ENCODE measurements at regions not wholly inside any gene's neighbourhood (a gene's known extent, or its start where the extent isn't known, plus 50 kb on each side); places are given as distances from the start of the nearest gene placed in this dataset.

DNA sequence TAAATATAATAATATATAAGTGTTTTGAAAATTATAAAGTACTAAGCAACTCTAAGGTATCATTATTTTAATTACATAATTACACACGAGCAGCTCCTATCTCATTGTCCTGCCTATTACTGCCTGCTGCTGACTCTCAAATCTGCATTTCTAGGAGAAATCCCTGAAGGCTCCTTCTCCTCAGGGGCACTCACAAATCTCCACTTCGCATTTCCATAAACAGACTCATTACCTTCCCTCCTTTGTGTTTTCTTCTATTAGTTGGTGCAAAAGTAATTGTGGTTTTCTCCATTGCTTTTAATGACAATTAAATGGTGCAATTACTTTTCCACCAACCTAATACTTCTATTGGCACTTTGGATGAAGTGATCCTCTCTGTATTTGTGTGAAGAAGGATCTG lies 135.0 kb upstream of the HNMT start:
- Histone ChIP-seq H3K4me1 (no peaks in the 10 kb centered on the region), H3K9me3 (no peaks in the 10 kb centered on the region), H3K36me3 (no peaks in the 10 kb centered on the region), H3K27ac (no peak overlapping the region), H3K4me3 (no peak overlapping the region), H3K27me3 (no peaks in the 10 kb centered on the region)
- DNase-seq, result no peak
- TF ChIP-seq, protein P1, sequence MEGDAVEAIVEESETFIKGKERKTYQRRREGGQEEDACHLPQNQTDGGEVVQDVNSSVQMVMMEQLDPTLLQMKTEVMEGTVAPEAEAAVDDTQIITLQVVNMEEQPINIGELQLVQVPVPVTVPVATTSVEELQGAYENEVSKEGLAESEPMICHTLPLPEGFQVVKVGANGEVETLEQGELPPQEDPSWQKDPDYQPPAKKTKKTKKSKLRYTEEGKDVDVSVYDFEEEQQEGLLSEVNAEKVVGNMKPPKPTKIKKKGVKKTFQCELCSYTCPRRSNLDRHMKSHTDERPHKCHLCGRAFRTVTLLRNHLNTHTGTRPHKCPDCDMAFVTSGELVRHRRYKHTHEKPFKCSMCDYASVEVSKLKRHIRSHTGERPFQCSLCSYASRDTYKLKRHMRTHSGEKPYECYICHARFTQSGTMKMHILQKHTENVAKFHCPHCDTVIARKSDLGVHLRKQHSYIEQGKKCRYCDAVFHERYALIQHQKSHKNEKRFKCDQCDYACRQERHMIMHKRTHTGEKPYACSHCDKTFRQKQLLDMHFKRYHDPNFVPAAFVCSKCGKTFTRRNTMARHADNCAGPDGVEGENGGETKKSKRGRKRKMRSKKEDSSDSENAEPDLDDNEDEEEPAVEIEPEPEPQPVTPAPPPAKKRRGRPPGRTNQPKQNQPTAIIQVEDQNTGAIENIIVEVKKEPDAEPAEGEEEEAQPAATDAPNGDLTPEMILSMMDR (IDR thresholded peaks at IDR 0.05), result no peak
- intact Hi-C loops (cut with DNase I; ENCODE audit: low total_unique reads), result no loop called here

DNA sequence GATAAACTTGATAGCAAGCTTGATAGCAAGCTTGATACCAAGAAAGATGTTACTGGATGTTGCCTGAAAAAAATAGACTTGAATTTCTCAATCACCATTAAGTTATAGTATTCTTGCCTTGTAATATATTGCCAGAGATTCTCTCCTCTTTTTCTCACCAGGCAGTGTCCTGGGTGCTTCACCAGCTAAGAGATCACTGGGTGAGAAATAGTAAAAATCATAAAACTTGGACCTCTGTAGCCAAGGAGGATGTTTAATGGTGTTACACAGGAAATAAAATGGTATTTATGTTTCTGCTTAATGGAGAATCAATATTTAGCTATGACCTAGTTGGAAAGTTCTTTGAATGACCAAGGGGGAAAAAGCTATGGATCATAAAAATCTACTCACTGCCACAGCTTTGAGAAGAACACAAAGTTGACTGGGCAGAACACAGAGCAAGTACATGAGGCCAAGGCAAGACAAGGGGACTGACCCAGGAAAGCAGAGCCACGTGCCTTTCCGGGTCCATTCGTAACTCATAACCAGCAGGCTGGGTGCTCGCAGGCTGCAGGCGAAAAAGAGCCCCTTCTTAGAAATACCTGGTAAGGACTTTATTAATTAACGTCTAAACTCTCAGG lies 129.4 kb upstream of the HNMT start:
- Histone ChIP-seq H3K36me3 (no peaks in the 10 kb centered on the region), H3K27ac (no peak overlapping the region), H3K27me3 (no peaks in the 10 kb centered on the region), H3K4me1 (no peaks in the 10 kb centered on the region), H3K9me3 (no peaks in the 10 kb centered on the region), H3K4me3 (no peak overlapping the region)
- DNase-seq, result no peak
- intact Hi-C loops (cut with DNase I; ENCODE audit: low total_unique reads), result loop anchor here (5.0 to 10.0 kb wide), 2 partner anchors 900 to 1413 kb away; no protein-coding TSS in a partner anchor
- TF ChIP-seq, protein P1 (IDR thresholded peaks at IDR 0.05), result no peak

DNA sequence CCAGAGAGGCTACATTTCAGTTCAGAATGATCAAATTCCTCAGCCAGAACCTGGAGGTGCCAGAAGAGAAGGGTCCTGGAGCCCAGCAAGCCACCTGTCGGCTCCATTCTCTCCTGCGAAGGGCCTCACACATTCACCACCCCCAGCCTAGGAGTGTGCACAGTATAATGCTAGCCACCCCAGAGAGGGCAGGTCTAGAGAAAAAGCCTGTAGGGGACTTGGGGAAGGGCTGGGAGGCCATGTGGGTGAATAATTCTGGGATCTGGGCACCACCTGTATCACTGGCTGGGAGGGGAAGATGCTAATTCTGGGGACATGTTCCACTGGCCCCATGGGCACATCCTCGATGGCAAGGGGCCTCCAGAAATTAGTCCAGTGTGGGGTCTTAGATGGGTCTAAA lies 127.6 kb upstream of the HNMT start:
- H3K36me3 ChIP-seq, result no peaks in the 10 kb centered on the region
- H3K4me3 ChIP-seq, result no peak overlapping the region
- no peaks in the 10 kb centered on the region for H3K4me1 ChIP-seq
- no peak for DNase-seq
- no peaks in the 10 kb centered on the region for H3K27me3 ChIP-seq
- H3K27ac ChIP-seq, result no peak overlapping the region
- TF ChIP-seq, protein P1 (IDR thresholded peaks at IDR 0.05), result no peak
- intact Hi-C loops (cut with DNase I; ENCODE audit: low total_unique reads), result loop anchor here (5.0 to 10.0 kb wide), 2 partner anchors 902 to 1414 kb away; no protein-coding TSS in a partner anchor
- no peaks in the 10 kb centered on the region for H3K9me3 ChIP-seq

DNA sequence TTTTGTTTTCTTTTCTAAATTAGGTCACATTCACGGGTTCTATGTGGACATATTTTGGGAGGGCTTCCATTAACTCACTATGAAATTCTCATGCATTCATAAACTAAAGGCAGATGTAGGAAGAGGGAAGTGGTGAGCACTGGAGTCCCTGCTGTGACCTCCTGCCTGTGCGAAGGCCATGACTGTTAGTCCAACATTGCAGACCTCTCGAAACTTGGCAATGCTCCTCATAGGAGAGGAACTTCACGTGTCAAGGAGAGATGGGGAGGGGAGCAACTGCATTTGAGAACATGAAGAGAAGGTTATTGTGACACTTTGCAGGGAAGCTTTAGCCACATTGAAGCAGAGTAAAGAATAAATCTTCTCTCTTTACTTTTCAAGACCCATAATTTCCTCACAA lies 126.4 kb upstream of the HNMT start:
- no peaks in the 10 kb centered on the region for H3K9me3 ChIP-seq
- intact Hi-C loops (cut with DNase I; ENCODE audit: low total_unique reads), result loop anchor here (5.0 to 10.0 kb wide), 2 partner anchors 903 to 1416 kb away; no protein-coding TSS in a partner anchor
- DNase-seq, result no peak
- TF ChIP-seq, protein P1 (IDR thresholded peaks at IDR 0.05), result no peak
- H3K4me3 ChIP-seq, result no peak overlapping the region
- H3K4me1 ChIP-seq, result no peaks in the 10 kb centered on the region
- H3K27me3 ChIP-seq, result no peaks in the 10 kb centered on the region
- H3K36me3 ChIP-seq, result no peaks in the 10 kb centered on the region
- no peak overlapping the region for H3K27ac ChIP-seq

DNA sequence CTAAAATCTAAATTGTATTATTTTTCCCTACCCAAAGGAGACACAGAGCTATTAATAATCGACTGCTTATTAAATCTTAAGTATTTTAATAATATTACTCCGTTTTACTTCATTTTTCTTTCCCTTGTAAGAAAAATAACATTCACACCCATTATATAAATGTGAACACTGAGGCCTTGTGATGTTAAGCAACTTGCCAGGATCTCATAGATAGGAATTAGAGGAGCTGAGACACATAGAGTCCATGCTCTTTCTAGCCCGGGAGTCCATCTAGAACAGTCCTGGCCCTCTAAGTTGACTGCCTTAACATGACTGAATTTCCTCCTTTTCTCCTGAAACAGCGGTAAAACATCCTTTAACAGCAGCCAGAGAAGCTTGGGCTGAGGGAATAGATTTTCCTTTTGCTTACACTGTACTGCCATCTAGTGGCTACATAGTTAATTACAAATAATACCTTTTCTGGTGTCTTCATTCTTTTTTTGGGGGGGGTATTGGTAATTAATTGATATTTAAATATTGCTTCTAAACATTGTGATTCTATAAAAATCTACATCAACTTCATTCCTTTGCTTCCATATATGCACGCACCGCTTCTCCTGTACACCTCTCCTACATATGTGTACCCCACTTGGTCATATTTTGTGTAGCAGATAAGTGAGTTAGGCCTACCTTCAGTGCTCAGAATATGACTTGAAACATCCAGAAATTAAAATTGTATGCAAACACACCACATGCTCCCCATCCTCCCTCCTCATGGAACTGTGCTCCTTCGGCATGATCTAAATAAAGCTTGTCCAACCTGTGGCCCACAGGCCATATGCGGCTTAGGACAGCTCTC lies 125.8 kb upstream of the HNMT start:
- H3K9me3 ChIP-seq, result no peaks in the 10 kb centered on the region

More for the DNA sequence above, 125.8 kb upstream of the HNMT start:
- Histone ChIP-seq H3K4me1 (no peaks in the 10 kb centered on the region), H3K27me3 (no peaks in the 10 kb centered on the region), H3K4me3 (no peak overlapping the region), H3K36me3 (no peaks in the 10 kb centered on the region), H3K27ac (no peak overlapping the region)
- intact Hi-C loops (cut with DNase I; ENCODE audit: low total_unique reads), result loop anchor here (5.0 to 10.0 kb wide), 2 partner anchors 904 to 1416 kb away; no protein-coding TSS in a partner anchor
- no peak for DNase-seq
- TF ChIP-seq, protein P1 (IDR thresholded peaks at IDR 0.05), result peak; percentile 60 to 67

All from tibial artery (tissue), 4 donors.